ENCODE measurements at regions not wholly inside any gene's neighbourhood (a gene's known extent, or its start where the extent isn't known, plus 50 kb on each side); places are given as distances from the start of the nearest gene placed in this dataset.

DNA sequence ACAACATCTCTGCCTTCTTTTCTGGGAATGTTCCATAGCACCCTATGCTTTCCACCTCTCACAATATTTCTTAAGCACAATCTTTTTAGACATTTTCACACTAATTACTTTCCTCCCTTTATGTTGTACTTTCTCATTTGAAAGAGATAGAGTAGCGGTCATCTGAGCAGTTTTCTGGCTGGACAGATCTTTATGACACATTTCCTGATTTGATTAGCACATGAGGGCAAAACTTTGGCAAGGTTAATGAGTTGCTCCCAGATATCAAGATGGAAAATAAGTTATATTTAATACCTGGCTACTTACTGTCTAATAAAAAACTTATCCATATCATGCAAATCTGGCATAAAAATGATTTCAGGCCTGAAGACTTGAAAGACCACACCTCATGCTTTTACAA, 723.9 kb downstream of the SOCS6 start (continued):
- no peak for TF ChIP-seq HMGXB4 (CRISPR knock-in tag; IDR thresholded peaks at IDR 0.05)
- TF ChIP-seq EMX1 (CRISPR knock-in tag; IDR thresholded peaks at IDR 0.05), result no peak
- TF ChIP-seq MXD4 (CRISPR knock-in tag; IDR thresholded peaks at IDR 0.05; ENCODE audit: borderline replicate concordance), result no peak
- TF ChIP-seq KAT7 (CRISPR knock-in tag; IDR thresholded peaks at IDR 0.05; ENCODE audit: borderline replicate concordance), result no peak
- TF ChIP-seq ZNF232 (CRISPR knock-in tag; IDR thresholded peaks at IDR 0.05), result no peak
- TF ChIP-seq SMAD4 (CRISPR knock-in tag; IDR thresholded peaks at IDR 0.05), result no peak
- TF ChIP-seq ZBTB21 (CRISPR knock-in tag; IDR thresholded peaks at IDR 0.05; ENCODE audit: borderline replicate concordance), result no peak
- TF ChIP-seq CREM (CRISPR knock-in tag; IDR thresholded peaks at IDR 0.05), result no peak
- TF ChIP-seq ZNF121 (CRISPR knock-in tag; IDR thresholded peaks at IDR 0.05), result no peak
- no peak for TF ChIP-seq AFF4 (CRISPR knock-in tag; IDR thresholded peaks at IDR 0.05; ENCODE audit: borderline replicate concordance)
- no peak for TF ChIP-seq ZNF317 (CRISPR knock-in tag; IDR thresholded peaks at IDR 0.05; ENCODE audit: borderline replicate concordance, low read depth)

GRCh38 chr18:71011389-71011788, 722.5 kb downstream of the SOCS6 start:
- TF ChIP-seq, protein P1, sequence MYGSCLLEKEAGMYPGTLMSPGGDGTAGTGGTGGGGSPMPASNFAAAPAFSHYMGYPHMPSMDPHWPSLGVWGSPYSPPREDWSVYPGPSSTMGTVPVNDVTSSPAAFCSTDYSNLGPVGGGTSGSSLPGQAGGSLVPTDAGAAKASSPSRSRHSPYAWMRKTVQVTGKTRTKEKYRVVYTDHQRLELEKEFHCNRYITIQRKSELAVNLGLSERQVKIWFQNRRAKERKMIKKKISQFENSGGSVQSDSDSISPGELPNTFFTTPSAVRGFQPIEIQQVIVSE (CRISPR knock-in tag; IDR thresholded peaks at IDR 0.05; ENCODE audit: borderline replicate concordance), result no peak
- TF ChIP-seq PRRX2 (CRISPR knock-in tag; IDR thresholded peaks at IDR 0.05) (no peak), ATF1 (CRISPR knock-in tag; IDR thresholded peaks at IDR 0.05) (no peak), TEAD1 (CRISPR knock-in tag; IDR thresholded peaks at IDR 0.05) (no peak), AFF4 (CRISPR knock-in tag; IDR thresholded peaks at IDR 0.05; ENCODE audit: borderline replicate concordance) (no peak), TCF7 (CRISPR knock-in tag; IDR thresholded peaks at IDR 0.05; ENCODE audit: low read depth) (no peak), ETV6 (CRISPR knock-in tag; IDR thresholded peaks at IDR 0.05) (no peak), ZNF512 (CRISPR knock-in tag; IDR thresholded peaks at IDR 0.05; ENCODE audit: borderline replicate concordance) (no peak), ATF6 (CRISPR knock-in tag; IDR thresholded peaks at IDR 0.05) (no peak), CREM (CRISPR knock-in tag; IDR thresholded peaks at IDR 0.05) (no peak)
- TF ChIP-seq, protein P2, sequence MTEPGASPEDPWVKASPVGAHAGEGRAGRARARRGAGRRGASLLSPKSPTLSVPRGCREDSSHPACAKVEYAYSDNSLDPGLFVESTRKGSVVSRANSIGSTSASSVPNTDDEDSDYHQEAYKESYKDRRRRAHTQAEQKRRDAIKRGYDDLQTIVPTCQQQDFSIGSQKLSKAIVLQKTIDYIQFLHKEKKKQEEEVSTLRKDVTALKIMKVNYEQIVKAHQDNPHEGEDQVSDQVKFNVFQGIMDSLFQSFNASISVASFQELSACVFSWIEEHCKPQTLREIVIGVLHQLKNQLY (CRISPR knock-in tag; IDR thresholded peaks at IDR 0.05), result no peak
- Mint-ChIP-seq H3K27me3 (ENCODE audit: low read depth) (peaks cover 11% of the 10 kb centered on the region), H3K9me3 (peaks cover 70% of the 10 kb centered on the region), H3K36me3 (peaks cover 54% of the 10 kb centered on the region), H3K4me3 (no peak overlapping the region), H3K4me1 (no peaks in the 10 kb centered on the region), H3K27ac (no peak overlapping the region)
- CTCF ChIA-PET, result no interaction called here
- POLR2A ChIA-PET, result no interaction called here
- ATAC-seq (no peak), DNase-seq (ENCODE audit: low spot score) (no peak)
